NCI-H1105 (cell line): ENCODE measurements at regions not wholly inside any gene's neighbourhood (a gene's known extent, or its start where the extent isn't known, plus 50 kb on each side); places are given as distances from the start of the nearest gene placed in this dataset.
"Not testable (repeated sequence)": the region's sequence is repeated elsewhere in the genome, so short reads cannot be mapped to it uniquely, and the experiment has no call there.

ENCODE experiments used
- DNase-seq: peaks from one replicate; lab custom pipeline; 2025; lab: John Stamatoyannopoulos, UW

GRCh38 chrX:82732861-82733260, 775.2 kb upstream of the POU3F4 start:
- no peak for DNase-seq

- DNase-seq: no peak
Measured at GRCh38 chrX:82734140-82734539, 774.0 kb upstream of the POU3F4 start.

GRCh38 chrX:82738313-82738712, 769.8 kb upstream of the POU3F4 start:
- DNase-seq: not testable (repeated sequence)

GRCh38 chrX:82742351-82742750, 765.7 kb upstream of the POU3F4 start:
- DNase-seq: no peak

- DNase-seq: not testable (repeated sequence)
Measured at GRCh38 chrX:82745725-82746124, 762.4 kb upstream of the POU3F4 start.

- DNase-seq: no peak
Measured at GRCh38 chrX:82748906-82749505, 759.1 kb upstream of the POU3F4 start.

GRCh38 chrX:82756272-82756671, 751.8 kb upstream of the POU3F4 start:
- no peak for DNase-seq

- DNase-seq: no peak
Measured at GRCh38 chrX:82757614-82758013, 750.5 kb upstream of the POU3F4 start.

GRCh38 chrX:82764521-82764920, 743.6 kb upstream of the POU3F4 start:
- no peak for DNase-seq

- DNase-seq: no peak
Measured at GRCh38 chrX:82765811-82766210, 742.3 kb upstream of the POU3F4 start.

- DNase-seq: no peak
Measured at GRCh38 chrX:82775426-82775825, 732.7 kb upstream of the POU3F4 start.

GRCh38 chrX:82782014-82782413, 726.1 kb upstream of the POU3F4 start:
- DNase-seq: no peak

- DNase-seq: not testable (repeated sequence)
Measured at GRCh38 chrX:82812902-82813301, 695.2 kb upstream of the POU3F4 start.

GRCh38 chrX:82813671-82814078, 694.4 kb upstream of the POU3F4 start:
- DNase-seq: no peak

GRCh38 chrX:82816001-82816400, 692.1 kb upstream of the POU3F4 start:
- no peak for DNase-seq

GRCh38 chrX:82816562-82816961, 691.5 kb upstream of the POU3F4 start:
- no peak for DNase-seq

GRCh38 chrX:82842286-82842685, 665.8 kb upstream of the POU3F4 start:
- DNase-seq: no peak

- DNase-seq: no peak
Measured at GRCh38 chrX:82848111-82848510, 660.0 kb upstream of the POU3F4 start.
